GM21723 (cell line): ENCODE measurements at regions not wholly inside any gene's neighbourhood (a gene's known extent, or its start where the extent isn't known, plus 50 kb on each side); places are given as distances from the start of the nearest gene placed in this dataset.
"Not testable (repeated sequence)": the region's sequence is repeated elsewhere in the genome, so short reads cannot be mapped to it uniquely, and the experiment has no call there.

Experiments used
- ATAC-seq: cut with Tn5 transposase; IDR thresholded peaks from one replicate; pipeline ENCODE4 v1.9.1; 2021; ENCODE audit warnings: mild to moderate bottlenecking, moderate library complexity; ENCODE audit not compliant: unreplicated experiment

DNA sequence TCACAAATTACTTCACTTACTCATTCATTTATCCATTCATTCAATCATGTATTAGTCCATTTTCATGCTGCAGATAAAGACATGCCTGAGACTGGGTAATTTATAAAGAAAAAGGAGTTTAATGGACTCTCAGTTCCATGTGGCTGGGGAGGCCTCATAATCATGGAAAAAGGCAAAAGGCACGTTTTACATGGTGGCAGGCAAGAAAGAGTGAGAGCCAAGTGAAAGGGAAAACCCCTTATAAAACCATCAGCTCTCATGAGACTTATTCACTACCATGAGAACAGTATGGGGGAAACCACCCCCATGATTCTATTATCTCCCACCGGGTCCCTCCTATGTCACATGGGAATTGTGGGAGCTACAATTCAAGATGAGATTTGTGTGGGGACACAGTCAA is 452.0 kb downstream of the MIAT start:
- not testable (repeated sequence) for ATAC-seq

DNA sequence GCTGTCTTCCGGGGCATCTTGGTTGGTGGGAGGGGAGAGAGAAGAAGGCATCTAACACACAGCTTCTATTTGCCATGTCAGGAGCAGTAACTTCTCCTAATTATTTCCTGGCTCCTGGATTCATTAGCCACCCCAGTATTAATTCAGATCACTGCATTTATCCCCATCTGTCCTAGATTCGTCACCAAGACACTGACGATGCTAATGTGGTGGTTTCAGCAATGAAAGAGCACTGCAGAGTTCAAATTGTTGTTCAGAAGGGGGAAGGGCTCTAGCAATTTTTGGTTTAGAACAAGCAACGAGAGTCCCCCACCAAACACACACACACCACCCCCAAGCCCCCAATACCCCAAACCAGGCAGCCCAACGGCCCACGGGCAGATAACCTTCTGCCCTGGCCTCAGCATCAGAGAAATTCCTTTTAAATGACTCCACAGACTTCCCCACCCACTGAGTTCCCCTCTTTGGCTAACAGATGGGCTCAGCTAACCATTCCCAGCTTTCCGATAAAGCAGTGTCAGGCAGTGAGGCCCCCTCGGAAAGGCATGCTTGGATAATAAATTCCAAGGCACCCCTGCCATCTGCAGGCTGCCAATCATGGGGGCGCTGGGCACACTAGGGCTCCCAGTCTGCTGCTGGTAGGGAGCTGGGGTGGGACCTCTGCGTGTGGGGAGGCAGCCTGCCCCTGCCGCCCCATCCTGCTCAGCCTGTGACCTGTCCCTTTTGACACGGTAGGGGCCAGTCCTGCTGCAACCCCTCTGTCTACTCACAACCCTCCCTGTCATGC is 453.5 kb downstream of the MIAT start:
- no peak for ATAC-seq

DNA sequence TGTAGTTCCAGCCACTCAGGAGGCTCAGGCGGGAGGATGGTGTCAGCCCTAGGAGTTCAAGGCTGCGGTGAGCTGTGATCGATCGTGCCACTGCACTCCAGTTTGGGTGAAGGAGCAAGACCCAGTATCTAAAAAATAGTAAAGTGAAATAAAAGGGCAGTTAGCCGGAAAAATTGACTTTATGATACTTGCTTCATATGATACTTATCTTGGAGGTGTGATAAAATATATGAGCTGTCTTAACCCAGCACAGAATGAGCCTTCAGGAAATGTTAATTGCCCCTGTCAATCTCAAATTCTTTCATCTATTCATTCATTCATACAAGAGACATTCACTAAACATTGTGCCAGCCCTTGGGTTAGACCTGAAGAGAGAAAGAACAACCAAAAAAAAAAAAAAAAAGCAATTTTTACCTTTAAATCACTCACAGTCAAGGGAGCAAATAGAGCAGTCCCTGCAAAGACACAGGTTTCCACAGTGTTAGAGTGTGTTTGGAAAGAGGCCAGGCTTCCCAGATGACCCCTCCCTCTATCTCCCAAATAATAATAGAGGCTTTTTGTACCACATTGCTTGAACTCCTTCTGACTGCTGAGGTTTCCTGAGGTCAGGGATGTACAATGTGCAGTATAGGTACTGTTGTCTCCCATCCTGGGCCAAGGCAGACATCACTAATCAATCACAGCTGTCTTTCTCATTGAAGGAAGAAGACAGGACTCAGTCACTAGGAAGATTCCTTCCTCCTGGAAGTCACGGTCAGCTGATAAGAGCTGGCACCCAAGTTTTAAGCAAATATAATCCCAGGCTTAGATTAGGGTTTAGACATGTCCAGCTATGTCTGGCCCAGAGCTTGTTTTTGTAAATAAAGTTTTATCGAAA is 454.6 kb downstream of the MIAT start:
- no peak for ATAC-seq

DNA sequence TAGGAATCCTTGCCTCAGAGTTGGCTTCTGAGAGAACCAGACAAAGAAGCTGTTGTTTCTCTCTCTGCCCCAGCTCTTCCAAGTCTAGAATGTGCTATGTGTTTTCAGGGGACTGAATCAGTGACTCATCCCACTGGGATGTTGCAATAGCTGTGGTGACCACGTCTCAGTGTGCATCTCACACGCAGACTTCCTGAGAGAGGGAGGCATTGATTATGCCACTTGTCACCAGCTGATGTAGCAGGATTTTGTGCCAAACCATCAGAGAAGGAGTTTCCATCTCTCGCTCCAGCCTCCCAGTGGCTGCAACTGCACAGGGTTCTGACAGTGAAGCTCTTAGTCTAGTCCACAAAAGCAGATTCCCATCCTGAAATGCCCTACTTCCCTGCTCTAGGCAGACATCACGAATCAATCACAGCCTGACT is 455.8 kb downstream of the MIAT start:
- no peak for ATAC-seq

DNA sequence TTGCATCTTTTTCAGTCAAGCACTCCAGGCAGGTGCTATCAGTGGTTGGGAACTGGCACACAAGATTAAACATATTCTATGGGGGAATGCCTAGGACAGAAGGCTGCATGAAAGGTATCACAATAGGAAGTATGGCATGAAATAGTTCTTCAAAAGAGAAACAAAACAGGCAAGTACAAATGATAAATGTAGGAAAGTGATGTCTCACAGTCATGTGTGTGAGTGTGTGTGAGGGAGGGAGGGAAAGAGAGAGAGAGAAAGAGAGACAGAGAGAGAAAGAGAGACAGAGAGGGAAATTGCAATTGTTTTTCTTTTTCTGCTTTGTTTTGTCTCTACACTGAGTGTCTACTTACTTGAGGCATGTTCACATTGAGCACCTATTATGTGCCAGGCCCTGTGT is 456.3 kb downstream of the MIAT start:
- no peak for ATAC-seq

DNA sequence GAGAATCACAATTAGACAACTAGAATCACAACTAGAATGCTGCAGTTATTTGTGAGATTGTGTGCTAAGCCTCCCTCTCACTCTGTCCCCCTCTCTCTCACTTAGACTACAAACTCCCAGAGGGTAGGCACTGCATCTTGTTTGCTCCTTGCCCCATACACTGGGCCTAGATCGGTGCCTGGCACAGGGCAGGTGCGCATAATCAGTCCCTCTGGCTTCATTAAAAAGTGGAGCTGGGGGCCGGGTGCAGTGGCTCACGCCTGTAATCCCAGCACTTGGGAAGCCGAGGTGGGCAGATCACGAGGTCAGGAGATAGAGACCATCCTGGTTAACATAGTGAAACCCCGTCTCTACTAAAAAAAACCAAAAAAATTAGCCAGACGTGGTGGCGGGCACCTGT is 456.8 kb downstream of the MIAT start:
- no peak for ATAC-seq

DNA sequence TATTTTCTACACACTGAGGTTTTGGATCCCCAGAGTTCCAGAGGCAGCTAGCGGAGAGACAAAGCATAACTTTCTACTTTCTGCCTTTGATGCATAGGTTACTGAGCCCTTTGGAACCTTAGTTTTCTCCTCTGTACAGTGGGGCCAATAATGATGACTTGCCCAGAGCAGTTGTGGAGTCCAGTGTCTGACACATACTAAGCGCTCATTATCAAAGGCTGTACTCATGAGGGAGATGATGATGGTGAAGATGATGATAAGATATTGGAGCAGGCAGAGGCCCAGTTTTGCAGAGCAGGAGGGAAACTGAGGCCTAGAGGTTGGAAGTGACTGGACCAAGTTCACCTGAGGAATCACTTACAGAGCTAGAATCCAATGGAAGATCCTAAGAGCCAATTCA is 458.0 kb downstream of the MIAT start:
- ATAC-seq = no peak

DNA sequence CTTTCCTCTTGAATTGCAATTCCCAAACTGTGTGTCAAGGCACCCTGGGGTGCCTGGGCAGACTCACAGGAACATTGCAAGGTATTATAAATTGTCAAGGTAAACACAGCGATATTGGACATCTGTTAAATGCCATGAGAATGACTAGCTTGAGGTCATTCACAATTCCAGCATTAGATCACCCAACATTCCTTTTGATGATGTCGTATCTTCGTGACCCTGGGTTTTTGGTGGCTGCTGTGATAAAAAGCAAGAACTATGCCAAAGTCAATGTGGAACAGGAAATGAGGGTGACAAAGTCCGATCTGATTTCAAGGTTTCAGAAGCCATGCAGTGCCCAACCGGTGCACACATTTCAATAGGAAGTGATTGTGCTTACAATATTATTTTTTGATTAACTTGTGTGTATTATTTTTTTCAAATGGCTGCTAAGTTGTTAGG is 458.4 kb downstream of the MIAT start:
- no peak for ATAC-seq

DNA sequence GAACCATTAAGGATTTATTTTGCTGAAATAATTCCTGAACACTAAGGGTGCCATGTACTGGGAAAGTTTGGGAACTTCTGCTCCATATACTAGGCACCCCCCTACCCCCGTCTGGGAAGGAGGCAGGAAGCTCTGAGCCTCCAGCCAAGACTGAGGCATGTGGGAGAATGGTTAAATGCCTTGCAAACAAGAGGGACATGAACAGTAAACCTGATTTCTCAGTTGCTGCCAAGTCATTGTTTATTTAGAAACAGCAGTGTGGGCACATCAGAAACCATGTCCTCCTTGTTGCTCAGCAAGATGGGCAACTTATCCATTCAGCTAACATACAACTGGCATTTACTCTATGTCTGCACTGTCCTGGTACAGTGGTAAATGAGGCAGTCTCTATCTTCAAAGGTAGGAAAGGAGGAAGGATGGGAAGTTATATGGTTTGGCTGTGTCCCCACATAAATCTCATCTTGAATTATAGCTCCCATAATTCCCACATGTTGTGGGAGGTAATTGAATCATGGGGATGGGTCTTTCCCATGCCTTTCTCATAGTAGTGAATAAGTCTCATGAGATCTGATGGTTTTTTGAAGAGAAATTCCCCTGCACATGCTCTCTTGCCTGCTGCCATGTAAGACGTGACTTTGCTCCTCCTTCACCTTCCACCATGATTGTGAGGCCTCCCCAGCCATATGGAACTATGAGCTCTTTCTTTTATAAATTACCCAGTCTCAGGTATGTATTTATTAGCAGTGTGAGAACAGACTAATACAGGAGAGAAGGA is 459.1 kb downstream of the MIAT start:
- ATAC-seq = no peak

DNA sequence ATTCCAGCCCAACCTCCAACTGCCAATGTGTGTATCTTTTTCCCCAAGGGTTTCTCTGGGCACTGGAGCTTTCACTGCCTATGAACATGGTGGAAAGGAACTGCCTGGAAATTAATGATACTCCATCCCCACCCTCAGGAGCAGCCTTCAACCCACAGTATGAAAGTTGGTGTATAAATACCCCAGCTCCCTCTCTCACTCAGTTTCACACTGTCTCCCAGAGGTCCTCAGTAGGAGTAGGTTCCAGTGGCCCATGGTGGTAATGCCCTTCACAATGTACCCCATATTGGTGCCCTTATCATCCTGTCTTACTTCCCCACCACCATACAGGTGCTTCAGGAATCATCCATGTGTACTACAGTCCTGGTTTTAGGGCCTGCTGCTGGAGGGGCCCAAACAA is 462.6 kb downstream of the MIAT start:
- no peak for ATAC-seq

DNA sequence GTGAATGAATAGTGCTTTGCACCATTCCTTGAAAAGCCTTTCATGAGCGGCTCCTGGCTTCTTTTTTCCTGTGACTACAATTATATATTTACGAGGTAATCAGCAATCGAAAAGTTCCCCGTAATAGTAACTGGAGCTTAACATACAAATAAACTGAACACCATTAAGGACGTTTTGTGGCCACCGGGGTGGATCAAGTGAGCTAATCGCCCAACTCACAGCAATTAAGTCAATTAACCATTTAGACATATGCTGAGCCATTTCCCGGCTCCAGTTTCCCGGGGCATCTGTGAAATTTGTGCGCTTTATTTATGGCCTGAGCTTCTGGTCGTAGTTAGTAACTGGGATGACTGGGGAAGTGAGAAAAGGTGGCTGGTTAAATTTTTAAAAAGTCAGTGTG is 465.2 kb downstream of the MIAT start:
- ATAC-seq = no peak

DNA sequence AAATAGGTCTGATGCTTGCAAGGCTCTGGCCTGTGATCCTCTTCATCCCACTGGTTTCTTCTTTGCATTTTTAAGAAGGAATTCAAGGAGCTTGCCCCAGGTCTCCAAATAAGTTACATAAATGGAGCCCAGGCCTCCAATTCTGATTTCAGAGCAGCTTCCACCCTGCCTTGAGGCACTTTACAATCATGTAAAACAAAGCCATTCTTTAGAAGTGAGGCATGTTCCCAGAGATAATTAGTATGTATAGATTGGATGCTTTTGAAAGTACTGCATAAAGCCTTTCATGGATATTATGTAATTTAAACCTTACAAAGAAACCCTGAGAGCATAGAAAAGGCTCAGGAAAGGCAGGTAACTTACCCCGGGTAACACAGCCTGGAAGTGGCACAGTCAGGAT is 466.5 kb downstream of the MIAT start:
- no peak for ATAC-seq

DNA sequence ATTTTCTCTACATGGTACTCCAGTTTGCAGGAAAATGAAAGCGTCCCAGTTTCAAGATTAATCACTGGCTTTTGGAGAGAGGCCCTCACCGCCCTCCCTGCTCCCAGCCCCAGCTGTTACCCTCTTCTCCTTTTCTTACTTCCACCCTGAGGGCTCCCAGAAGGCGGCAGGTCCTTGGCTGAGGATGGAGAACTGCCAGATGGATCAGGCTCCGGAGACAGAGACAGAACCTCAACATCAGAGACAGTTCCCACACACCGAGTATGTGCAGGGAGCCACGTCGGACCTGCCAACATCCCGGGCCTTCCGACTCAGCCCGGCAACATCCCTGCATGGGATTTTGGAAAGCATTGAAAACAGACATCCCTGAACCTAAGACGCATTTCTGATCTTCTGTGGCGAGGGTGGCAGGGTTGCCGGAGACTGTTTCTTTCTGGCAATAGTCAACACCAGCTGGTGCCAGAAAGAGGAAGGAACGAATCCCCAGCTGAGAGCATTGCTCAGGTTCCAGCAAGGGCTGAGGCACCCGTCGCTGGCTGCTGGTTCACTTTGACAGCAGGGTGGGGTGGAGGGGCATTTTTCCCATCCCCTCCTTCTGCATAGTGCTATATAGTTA is 467.1 kb downstream of the MIAT start:
- no peak for ATAC-seq

DNA sequence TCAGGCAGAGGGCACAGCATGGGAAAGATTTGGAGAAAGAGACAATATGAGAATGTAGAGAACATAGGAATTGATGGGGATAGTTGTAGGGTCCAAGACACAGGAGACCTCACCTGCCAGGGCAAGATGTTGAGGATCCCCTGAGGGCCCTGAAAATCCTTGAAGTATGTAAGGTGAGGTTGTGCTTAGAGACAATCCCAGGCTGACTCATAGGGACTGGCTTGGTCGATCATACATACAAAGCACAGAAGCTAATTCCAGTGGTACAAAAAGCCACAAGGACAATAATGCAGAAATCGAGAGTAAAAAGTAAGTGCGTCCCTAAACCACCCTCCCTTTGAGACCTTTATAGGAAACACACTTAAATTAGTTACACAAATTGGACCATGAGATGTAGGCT is 468.2 kb downstream of the MIAT start:
- ATAC-seq = no peak

DNA sequence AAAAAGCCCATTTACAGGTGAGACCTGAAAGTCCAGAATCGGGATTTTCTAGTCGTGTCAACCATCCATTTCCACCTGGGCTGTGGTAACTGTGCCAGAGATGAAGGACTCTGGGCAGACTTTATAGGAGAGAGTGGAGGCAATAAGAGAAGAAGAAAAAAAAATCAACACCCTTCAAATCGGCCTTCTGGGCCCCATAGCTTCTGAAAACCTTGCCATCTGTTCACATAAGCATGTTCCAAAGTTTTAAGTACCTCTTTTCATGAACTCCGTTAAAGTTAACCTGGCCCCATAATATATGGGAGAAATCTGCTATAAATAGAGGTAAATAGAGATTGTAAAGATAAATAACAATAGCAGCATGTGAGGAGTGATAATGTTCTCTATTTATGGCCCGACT is 470.5 kb downstream of the MIAT start:
- no peak for ATAC-seq

DNA sequence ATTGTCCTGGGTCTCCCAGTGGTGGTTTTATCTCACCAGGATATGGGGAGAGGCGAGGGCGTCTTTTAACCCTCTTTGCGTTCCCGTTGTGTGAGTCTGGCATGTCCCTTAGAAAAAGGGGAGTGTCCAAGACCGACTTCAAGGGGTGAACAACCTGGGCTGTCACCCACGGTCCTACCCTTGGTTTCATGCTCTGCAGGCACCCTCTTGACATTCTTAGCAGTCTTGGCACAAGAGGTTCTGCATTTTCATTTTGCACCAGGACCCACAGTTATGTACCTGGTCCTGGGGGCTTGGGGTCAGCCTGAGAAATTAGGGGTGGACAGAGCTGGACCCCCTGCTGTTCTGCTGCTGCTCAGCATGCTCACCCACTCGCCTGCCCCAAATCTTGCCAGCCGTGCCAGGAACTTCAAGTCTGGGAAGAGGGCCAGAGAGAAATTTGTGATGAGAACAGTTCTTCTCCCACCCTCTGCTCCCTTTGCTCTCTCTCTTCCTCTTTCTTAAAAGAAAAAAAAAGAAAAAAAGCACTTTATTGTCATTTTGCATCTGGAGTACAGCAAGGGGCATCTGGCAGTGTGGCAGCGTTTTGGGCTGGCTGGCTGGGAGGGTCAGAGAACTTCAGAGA is 471.2 kb downstream of the MIAT start:
- ATAC-seq = no peak

DNA sequence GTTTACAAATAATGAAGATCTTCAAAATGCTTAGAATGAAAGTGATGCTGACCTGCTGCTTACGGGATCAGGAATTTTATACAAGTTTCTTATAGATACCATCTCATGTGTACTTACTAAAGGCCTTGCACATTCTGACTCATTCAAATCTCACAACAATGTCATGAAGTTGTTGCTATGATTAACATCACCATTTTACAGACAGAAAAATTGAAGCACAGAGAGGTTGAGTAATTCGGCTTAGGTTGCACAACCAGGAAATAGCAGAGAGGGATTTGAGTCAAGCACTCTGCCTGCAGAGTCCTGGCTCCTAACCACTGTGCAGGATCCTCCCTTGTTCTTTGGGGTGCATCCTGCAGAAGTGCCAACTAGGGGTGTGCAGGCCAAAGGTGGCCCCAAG is 471.9 kb downstream of the MIAT start:
- no peak for ATAC-seq

DNA sequence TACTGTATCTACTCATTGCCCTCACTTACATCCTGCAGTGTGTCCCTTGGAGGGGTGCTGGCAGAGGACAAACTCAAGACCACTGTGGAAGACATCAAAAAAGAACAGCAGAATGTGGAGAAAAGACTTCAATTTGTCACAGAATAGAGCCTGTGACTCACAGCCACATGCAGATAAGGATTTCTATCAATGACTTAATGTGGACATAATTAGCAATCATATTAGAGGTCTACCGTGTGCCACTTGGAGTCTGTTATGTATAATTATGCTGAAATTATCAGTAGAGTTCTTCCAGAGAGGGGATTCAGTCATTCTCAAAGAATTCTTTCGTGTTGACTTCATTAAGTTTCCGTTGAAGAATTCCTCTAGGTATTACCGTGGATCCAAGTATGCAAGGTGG is 473.5 kb downstream of the MIAT start:
- ATAC-seq = no peak

DNA sequence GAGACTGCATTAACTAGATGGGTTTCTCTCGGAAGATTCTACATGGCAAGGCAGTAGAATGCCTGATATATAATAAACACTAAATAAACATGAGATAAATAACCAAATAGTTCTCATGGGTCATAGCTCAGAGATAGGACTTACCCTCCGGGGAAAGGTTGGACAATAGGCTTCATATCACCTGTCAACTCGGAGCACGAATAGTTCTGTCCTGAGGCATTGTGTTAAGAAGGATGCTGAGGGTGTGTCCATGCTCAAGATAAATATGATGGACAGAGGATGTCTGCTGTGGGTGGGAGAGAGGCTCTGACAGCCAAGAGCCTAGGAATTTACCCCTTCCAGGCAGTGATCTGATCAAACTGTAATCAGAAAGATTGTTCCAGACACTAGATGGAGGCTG is 474.0 kb downstream of the MIAT start:
- ATAC-seq = no peak

DNA sequence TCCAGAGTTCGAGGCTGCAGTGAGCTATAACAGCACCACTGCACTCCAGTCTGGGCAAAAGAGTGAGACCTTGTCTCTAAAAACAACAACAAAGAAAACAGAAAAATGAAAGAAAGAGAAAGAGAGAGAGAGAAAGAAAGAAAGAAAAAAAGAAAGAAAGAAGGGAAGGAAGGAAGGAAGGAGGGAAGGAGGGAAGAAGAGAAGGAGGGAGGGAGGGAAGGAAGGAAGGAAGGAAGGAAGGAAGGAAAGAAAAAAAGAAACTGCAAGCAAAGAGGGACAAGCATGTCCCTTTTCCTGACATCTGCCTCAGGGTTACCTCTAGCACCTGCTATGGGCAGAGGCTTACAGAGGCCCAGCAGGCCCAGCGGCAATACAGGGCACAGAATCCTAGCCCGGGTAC is 475.0 kb downstream of the MIAT start:
- ATAC-seq = no peak

DNA sequence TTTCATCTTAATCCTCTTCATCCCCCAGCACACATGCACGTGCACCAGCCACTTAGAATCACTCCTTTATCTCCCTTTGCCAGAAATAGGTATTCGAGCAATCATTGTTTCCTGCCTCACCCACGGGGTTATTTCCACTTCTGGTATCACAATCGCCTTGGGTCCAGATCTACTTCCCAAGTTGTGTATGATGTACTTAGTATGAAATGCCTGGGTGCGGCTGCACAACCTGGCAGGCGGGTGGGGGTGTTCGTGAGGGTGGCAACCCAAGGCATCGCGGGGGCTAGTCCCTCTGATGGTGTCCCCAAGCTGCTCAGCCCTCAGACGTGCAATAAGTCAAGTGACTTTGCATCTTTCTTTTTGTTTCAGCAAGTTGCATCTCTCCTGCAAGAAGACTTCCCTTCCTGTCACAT is 475.6 kb downstream of the MIAT start:
- no peak for ATAC-seq
